Retinal pigment epithelial cell (primary cell): ENCODE measurements at regions not wholly inside any gene's neighbourhood (a gene's known extent, or its start where the extent isn't known, plus 50 kb on each side); places are given as distances from the start of the nearest gene placed in this dataset.
A peak's percentile ranks its signal among the peaks of the same experiment; 100 is the strongest.
"Not testable (repeated sequence)": the region's sequence is repeated elsewhere in the genome, so short reads cannot be mapped to it uniquely, and the experiment has no call there.

Experiments
- DNase-seq: peaks from one replicate; pipeline ENCODE4 v3.0.0-alpha.2; 2010; ENCODE audit warnings: low read depth
- H3K4me3 ChIP-seq: 2 replicates; pipeline ENCODE4 v1.5.1; 2011; ENCODE audit warnings: mild to moderate bottlenecking, low read length, control low read depth, moderate library complexity
- CTCF ChIP-seq: conservative IDR thresholded peaks from 2 replicates; pipeline ENCODE4 v1.5.1; 2011; ENCODE audit warnings: low read depth, low read length, control low read depth, inconsistent platforms

- DNase-seq: no peak
- no peak for TF ChIP-seq CTCF
- H3K4me3 ChIP-seq: no peak overlapping the region
Observed at GRCh38 chr4:103422467-103423219, 224.5 kb upstream of the CENPE start.

GRCh38 chr4:103415801-103416200 lies 217.7 kb upstream of the CENPE start:
- DNase-seq: no peak
- no peak overlapping the region for H3K4me3 ChIP-seq
- TF ChIP-seq CTCF: no peak

GRCh38 chr4:103412646-103413045 lies 214.5 kb upstream of the CENPE start:
- not testable (repeated sequence) for DNase-seq, H3K4me3 ChIP-seq

GRCh38 chr4:103410386-103410785 lies 212.2 kb upstream of the CENPE start:
- TF ChIP-seq CTCF: no peak
- H3K4me3 ChIP-seq: no peak overlapping the region
- no peak for DNase-seq

- no peak for TF ChIP-seq CTCF
- no peak overlapping the region for H3K4me3 ChIP-seq
- DNase-seq: no peak
Observed at GRCh38 chr4:103405415-103405814, 207.3 kb upstream of the CENPE start.

- no peak for DNase-seq
- TF ChIP-seq CTCF: no peak
- no peak overlapping the region for H3K4me3 ChIP-seq
Observed at GRCh38 chr4:103403619-103404018, 205.5 kb upstream of the CENPE start.

GRCh38 chr4:103402198-103402597 lies 204.1 kb upstream of the CENPE start:
- peak; percentile 64 for DNase-seq
- TF ChIP-seq CTCF: no peak

More at GRCh38 chr4:103402198-103402597, 204.1 kb upstream of the CENPE start:
- no peak overlapping the region for H3K4me3 ChIP-seq
